ENCODE measurements at regions not wholly inside any gene's neighbourhood (a gene's known extent, or its start where the extent isn't known, plus 50 kb on each side); places are given as distances from the start of the nearest gene placed in this dataset.

DNA sequence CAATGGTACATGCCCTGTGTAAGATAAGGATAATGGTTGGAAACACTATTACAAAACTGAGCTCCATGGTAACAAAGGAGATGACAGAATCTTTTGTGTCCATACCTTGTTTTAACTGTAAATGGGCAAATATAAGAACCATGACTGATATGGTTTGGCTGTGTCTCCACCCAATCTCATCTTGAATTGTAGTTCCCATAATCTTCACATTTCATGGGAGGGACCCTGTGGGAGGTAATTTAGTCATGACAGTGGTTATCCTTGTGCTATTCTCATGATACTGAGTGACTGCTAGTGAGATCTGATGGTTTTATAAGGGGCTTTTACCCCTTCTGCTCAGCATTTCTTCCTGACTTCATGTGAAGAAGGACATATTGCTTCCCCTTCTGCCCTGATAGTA is 211.7 kb upstream of the RGPD4 start:
- Histone ChIP-seq H4K20me1 (ENCODE audit: insufficient read depth, low read length) (no peaks in the 10 kb centered on the region), H3K4me2 (ENCODE audit: low read length) (no peak overlapping the region), H3K9me3 (ENCODE audit: insufficient read depth, low read length) (no peaks in the 10 kb centered on the region; the same call in 1 of the 2 replicates), H3K4me1 (ENCODE audit: low read length) (no peaks in the 10 kb centered on the region), H3K4me3 (ENCODE audit: low read length) (no peak overlapping the region), H3K36me3 (replicated peaks; ENCODE audit: low read depth, low read length) (no peaks in the 10 kb centered on the region), H3K27me3 (ENCODE audit: low read depth, low read length) (no peaks in the 10 kb centered on the region), H3K9ac (ENCODE audit: low read length) (no peak overlapping the region), H2AFZ (ENCODE audit: low read depth, low read length) (no peak overlapping the region), H3K27ac (ENCODE audit: low read length) (no peak overlapping the region), H3K79me2 (ENCODE audit: low read length) (no peaks in the 10 kb centered on the region)
- no peak for TF ChIP-seq EZH2phosphoT487 (IDR thresholded peaks at IDR 0.05; ENCODE audit: low read depth)
- TF ChIP-seq, protein P1, sequence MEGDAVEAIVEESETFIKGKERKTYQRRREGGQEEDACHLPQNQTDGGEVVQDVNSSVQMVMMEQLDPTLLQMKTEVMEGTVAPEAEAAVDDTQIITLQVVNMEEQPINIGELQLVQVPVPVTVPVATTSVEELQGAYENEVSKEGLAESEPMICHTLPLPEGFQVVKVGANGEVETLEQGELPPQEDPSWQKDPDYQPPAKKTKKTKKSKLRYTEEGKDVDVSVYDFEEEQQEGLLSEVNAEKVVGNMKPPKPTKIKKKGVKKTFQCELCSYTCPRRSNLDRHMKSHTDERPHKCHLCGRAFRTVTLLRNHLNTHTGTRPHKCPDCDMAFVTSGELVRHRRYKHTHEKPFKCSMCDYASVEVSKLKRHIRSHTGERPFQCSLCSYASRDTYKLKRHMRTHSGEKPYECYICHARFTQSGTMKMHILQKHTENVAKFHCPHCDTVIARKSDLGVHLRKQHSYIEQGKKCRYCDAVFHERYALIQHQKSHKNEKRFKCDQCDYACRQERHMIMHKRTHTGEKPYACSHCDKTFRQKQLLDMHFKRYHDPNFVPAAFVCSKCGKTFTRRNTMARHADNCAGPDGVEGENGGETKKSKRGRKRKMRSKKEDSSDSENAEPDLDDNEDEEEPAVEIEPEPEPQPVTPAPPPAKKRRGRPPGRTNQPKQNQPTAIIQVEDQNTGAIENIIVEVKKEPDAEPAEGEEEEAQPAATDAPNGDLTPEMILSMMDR (IDR thresholded peaks at IDR 0.05; ENCODE audit: low read depth, low read length) = no peak

DNA sequence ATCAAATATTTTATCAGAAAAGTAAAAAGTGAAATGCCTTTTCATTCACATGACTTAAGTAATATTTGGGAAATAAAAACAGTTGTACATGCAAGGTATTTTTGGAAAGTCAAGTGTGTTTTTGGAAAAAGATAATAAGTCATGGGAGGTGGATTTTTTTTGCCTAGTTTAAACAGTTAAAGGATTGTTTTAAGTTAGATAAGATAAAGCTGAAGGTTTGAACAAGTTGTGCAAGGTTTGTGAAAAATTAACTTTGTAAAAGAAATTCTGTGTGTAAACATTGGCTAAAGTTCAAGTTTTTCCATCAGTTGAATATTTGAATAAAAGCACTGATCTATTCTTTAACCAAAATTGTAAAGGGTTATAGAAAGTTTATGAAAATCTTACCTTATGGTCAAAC is 207.9 kb upstream of the RGPD4 start:
- Histone ChIP-seq H3K4me1 (ENCODE audit: low read length) (no peaks in the 10 kb centered on the region), H3K9me3 (ENCODE audit: insufficient read depth, low read length) (no peaks in the 10 kb centered on the region; the same call in 1 of the 2 replicates), H2AFZ (ENCODE audit: low read depth, low read length) (no peak overlapping the region), H3K4me3 (ENCODE audit: low read length) (no peak overlapping the region), H3K27ac (ENCODE audit: low read length) (no peak overlapping the region), H4K20me1 (ENCODE audit: insufficient read depth, low read length) (no peaks in the 10 kb centered on the region), H3K27me3 (ENCODE audit: low read depth, low read length) (no peaks in the 10 kb centered on the region), H3K79me2 (ENCODE audit: low read length) (no peaks in the 10 kb centered on the region), H3K36me3 (replicated peaks; ENCODE audit: low read depth, low read length) (no peaks in the 10 kb centered on the region), H3K9ac (ENCODE audit: low read length) (no peak overlapping the region), H3K4me2 (ENCODE audit: low read length) (no peak overlapping the region)
- TF ChIP-seq, protein P1 (IDR thresholded peaks at IDR 0.05; ENCODE audit: low read depth, low read length) = no peak
- TF ChIP-seq EZH2phosphoT487 (IDR thresholded peaks at IDR 0.05; ENCODE audit: low read depth) = no peak

DNA sequence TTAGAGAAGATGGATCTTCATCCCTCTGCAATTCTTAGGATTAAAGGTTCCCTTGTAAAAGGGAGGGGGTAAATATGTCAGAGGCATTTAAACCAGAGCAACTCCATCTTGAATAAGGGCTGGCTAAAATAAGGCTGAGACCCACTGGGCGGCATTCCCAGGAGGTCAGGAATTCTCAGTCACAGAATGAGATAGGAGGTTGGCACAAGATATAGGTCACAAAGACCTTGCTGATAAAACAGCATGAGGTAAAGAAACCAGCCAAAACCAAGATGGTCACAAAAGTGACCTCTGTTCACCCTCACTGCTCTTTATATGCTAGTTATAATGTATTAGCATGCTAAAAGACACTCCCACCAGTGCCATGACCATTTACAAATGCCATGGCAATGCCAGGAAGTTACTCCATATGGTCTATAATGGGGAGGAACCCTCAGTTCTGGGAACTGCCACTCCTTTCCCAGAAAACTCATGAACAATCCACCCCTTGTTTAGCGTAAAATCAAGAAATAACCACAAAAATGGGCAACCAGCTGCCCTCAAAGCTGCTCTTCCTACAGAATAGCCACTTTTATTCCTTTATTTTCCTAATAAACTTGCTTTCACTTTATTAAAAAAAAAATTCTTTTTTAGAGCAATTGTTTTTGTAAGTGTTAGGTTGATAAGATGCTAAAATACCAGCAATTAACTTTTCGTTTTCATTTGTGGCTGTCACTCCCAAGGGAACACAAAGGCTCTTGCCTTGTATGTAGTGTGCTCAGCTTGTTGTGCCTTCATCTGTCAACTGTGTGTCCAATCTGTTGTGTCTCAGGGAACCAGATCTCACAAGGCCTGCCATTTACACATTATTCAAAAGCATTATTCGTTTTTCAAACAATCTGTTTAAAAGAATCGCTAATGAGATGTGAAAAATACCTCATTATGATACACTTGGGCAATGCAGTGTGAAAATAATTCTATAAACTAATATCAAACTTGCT is 205.2 kb upstream of the RGPD4 start:
- no peak for TF ChIP-seq EZH2phosphoT487 (IDR thresholded peaks at IDR 0.05; ENCODE audit: low read depth)
- TF ChIP-seq, protein P1 (IDR thresholded peaks at IDR 0.05; ENCODE audit: low read depth, low read length) = no peak
- Histone ChIP-seq H3K4me3 (ENCODE audit: low read length) (no peak overlapping the region), H3K79me2 (ENCODE audit: low read length) (no peaks in the 10 kb centered on the region), H3K9ac (ENCODE audit: low read length) (no peak overlapping the region), H3K4me2 (ENCODE audit: low read length) (no peak overlapping the region), H3K27ac (ENCODE audit: low read length) (no peak overlapping the region), H3K36me3 (replicated peaks; ENCODE audit: low read depth, low read length) (no peaks in the 10 kb centered on the region), H2AFZ (ENCODE audit: low read depth, low read length) (no peak overlapping the region), H4K20me1 (ENCODE audit: insufficient read depth, low read length) (no peaks in the 10 kb centered on the region), H3K4me1 (ENCODE audit: low read length) (no peaks in the 10 kb centered on the region), H3K27me3 (ENCODE audit: low read depth, low read length) (no peaks in the 10 kb centered on the region), H3K9me3 (ENCODE audit: insufficient read depth, low read length) (no peaks in the 10 kb centered on the region; the same call in 1 of the 2 replicates)

DNA sequence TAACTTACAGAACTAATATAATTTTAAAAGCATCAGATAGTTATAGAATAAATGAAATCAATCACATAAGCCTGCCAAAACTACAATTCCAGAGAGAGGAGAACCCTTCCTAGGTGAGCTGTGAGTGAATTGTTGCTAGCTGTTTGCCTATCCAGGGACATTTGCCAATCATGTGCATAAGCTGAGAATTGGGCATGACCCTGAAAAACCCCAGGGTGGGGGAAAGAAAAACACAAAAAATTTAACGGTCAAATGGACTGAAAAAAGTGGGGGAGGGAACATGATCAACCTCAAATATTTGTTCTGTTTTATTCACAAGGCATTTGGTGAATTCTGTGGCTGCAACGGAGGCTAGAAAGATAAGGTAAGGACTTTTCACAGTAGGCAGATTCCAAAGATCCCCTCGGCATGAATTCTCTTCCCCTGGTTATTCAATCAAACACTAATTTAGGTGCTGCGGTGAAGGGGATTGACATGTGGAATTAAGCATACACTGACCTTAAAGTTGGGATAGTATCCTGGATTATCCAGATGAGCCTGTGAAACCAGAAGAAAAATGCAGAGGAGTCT is 203.9 kb upstream of the RGPD4 start:
- H3K36me3 ChIP-seq (replicated peaks; ENCODE audit: low read depth, low read length) = no peaks in the 10 kb centered on the region
- no peaks in the 10 kb centered on the region for H3K79me2 ChIP-seq (ENCODE audit: low read length)
- H3K4me3 ChIP-seq (ENCODE audit: low read length) = no peak overlapping the region
- H2AFZ ChIP-seq (ENCODE audit: low read depth, low read length) = no peak overlapping the region
- no peak overlapping the region for H3K9ac ChIP-seq (ENCODE audit: low read length)
- H4K20me1 ChIP-seq (ENCODE audit: insufficient read depth, low read length) = no peaks in the 10 kb centered on the region
- no peak overlapping the region for H3K27ac ChIP-seq (ENCODE audit: low read length)
- TF ChIP-seq, protein P1 (IDR thresholded peaks at IDR 0.05; ENCODE audit: low read depth, low read length) = no peak
- TF ChIP-seq EZH2phosphoT487 (IDR thresholded peaks at IDR 0.05; ENCODE audit: low read depth) = no peak
- H3K27me3 ChIP-seq (ENCODE audit: low read depth, low read length) = no peaks in the 10 kb centered on the region
- no peaks in the 10 kb centered on the region; the same call in 1 of the 2 replicates for H3K9me3 ChIP-seq (ENCODE audit: insufficient read depth, low read length)
- no peaks in the 10 kb centered on the region for H3K4me1 ChIP-seq (ENCODE audit: low read length)
- H3K4me2 ChIP-seq (ENCODE audit: low read length) = no peak overlapping the region
